Neural progenitor cell (in vitro differentiated cells): ENCODE measurements at regions not wholly inside any gene's neighbourhood (a gene's known extent, or its start where the extent isn't known, plus 50 kb on each side); places are given as distances from the start of the nearest gene placed in this dataset.

Source experiments
- DNase-seq: peaks from one replicate; pipeline ENCODE4 v3.0.0-alpha.2; 2016; ENCODE audit warnings: low spot score
- H2AFZ ChIP-seq: fragments of 200-600 bp; sonication (generic); replicated peaks from 2 replicates; pipeline ENCODE4 v1.6.1; 2016; ENCODE audit warnings: antibody characterized with exemption
- H3F3A ChIP-seq: fragments of 200-600 bp; sonication (generic); 2 replicates; pipeline ENCODE4 v1.6.1; 2016; ENCODE audit warnings: antibody characterized with exemption, low read depth
- H3K27ac ChIP-seq: fragments of 200-600 bp; sonication (generic); 2 replicates; pipeline ENCODE4 v1.5.1; 2016; ENCODE audit warnings: mild to moderate bottlenecking
- H3K27me3 ChIP-seq: fragments of 200-600 bp; sonication (generic); 2 replicates; pipeline ENCODE4 v1.6.1; 2016; ENCODE audit warnings: mild to moderate bottlenecking, moderate library complexity
- H3K36me3 ChIP-seq: fragments of 200-600 bp; sonication (generic); 2 replicates; pipeline ENCODE4 v1.5.1; 2016
- H3K4me1 ChIP-seq: fragments of 200-600 bp; sonication (generic); 2 replicates; pipeline ENCODE4 v1.6.1; 2016; ENCODE audit warnings: mixed run types
- H3K4me2 ChIP-seq: fragments of 200-600 bp; sonication (generic); 2 replicates; pipeline ENCODE4 v1.6.1; 2016
- H3K4me3 ChIP-seq: fragments of 200-600 bp; sonication (generic); 2 replicates; pipeline ENCODE4 v1.5.1; 2016
- H3K79me2 ChIP-seq: fragments of 200-600 bp; sonication (generic); 2 replicates; pipeline ENCODE4 v1.6.1; 2016; ENCODE audit warnings: low read depth
- H3K9ac ChIP-seq: fragments of 200-600 bp; sonication (generic); 2 replicates; pipeline ENCODE4 v1.6.1; 2016
- H3K9me3 ChIP-seq: fragments of 200-600 bp; sonication (generic); 2 replicates; pipeline ENCODE4 v1.5.1; 2016; ENCODE audit warnings: low read depth
- H4K20me1 ChIP-seq: fragments of 200-600 bp; sonication (generic); 2 replicates; pipeline ENCODE4 v1.6.1; 2016; ENCODE audit warnings: low read depth
- H3K27ac Mint-ChIP-seq: 3 replicates; pipeline ENCODE4 v1.8.0; 2021; ENCODE audit warnings: mixed read lengths
- H3K27me3 Mint-ChIP-seq: 2 replicates; pipeline ENCODE4 v1.8.0; 2022; ENCODE audit warnings: low read depth, mild to moderate bottlenecking, inconsistent platforms, moderate library complexity, mixed read lengths; ENCODE audit not compliant: insufficient read depth
- H3K36me3 Mint-ChIP-seq: 3 replicates; pipeline ENCODE4 v1.8.0; 2021; ENCODE audit warnings: mixed read lengths
- H3K4me1 Mint-ChIP-seq: 3 replicates; pipeline ENCODE4 v1.8.0; 2021; ENCODE audit warnings: mixed read lengths
- H3K4me3 Mint-ChIP-seq: 3 replicates; pipeline ENCODE4 v1.8.0; 2021; ENCODE audit warnings: mild to moderate bottlenecking, moderate library complexity, mixed read lengths
- H3K9me3 Mint-ChIP-seq: 3 replicates; pipeline ENCODE4 v1.8.0; 2020; ENCODE audit warnings: mixed read lengths
- EZH2 ChIP-seq: fragments of 200-600 bp; sonication (generic); IDR thresholded peaks from 2 replicates; pipeline ENCODE4 v1.6.1; 2017; ENCODE audit warnings: antibody characterized with exemption, mild to moderate bottlenecking, moderate library complexity
- EZH2phosphoT487 ChIP-seq: fragments of 200-600 bp; sonication (generic); IDR thresholded peaks from 2 replicates; pipeline ENCODE4 v1.6.1; 2017; ENCODE audit warnings: antibody characterized with exemption
- TF ChIP-seq, protein P1 (sequence below): fragments of 200-600 bp; sonication (generic); IDR thresholded peaks from 2 replicates; pipeline ENCODE4 v1.5.1; 2017; ENCODE audit warnings: antibody characterized with exemption, mild to moderate bottlenecking

DNA sequence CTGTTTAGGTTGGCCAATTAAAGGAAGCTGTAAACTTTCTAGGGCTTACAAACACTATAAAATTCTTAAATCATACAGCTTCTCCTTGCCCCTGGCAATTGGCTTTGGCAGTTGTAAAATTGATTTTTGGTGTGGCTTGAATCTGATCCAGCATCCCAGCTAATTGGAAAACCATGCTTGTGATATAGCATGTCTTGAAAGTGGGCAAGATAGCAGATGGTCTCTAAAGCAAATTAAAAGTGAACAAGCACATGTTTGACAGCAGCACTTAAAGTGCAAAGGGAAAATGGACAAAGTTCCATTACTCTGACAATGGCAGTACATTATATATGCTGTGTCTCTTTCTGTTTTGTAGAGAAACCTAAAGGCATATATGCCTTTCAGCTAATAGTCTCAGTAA lies 302.9 kb upstream of the NXPH2 start:
- no peak overlapping the region for H3K4me2 ChIP-seq
- TF ChIP-seq EZH2: no peak
- no peak for TF ChIP-seq EZH2phosphoT487
- TF ChIP-seq, protein P1, sequence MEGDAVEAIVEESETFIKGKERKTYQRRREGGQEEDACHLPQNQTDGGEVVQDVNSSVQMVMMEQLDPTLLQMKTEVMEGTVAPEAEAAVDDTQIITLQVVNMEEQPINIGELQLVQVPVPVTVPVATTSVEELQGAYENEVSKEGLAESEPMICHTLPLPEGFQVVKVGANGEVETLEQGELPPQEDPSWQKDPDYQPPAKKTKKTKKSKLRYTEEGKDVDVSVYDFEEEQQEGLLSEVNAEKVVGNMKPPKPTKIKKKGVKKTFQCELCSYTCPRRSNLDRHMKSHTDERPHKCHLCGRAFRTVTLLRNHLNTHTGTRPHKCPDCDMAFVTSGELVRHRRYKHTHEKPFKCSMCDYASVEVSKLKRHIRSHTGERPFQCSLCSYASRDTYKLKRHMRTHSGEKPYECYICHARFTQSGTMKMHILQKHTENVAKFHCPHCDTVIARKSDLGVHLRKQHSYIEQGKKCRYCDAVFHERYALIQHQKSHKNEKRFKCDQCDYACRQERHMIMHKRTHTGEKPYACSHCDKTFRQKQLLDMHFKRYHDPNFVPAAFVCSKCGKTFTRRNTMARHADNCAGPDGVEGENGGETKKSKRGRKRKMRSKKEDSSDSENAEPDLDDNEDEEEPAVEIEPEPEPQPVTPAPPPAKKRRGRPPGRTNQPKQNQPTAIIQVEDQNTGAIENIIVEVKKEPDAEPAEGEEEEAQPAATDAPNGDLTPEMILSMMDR: no peak
- H4K20me1 ChIP-seq: no peaks in the 10 kb centered on the region
- H3F3A ChIP-seq: no peaks in the 10 kb centered on the region
- no peaks in the 10 kb centered on the region for H3K9me3 ChIP-seq
- Mint-ChIP-seq H3K4me1 (peaks cover 6% of the 10 kb centered on the region), H3K27me3 (peaks cover 2% of the 10 kb centered on the region), H3K4me3 (no peak overlapping the region), H3K9me3 (no peaks in the 10 kb centered on the region), H3K36me3 (no peaks in the 10 kb centered on the region), H3K27ac (no peak overlapping the region)
- H3K27me3 ChIP-seq: no peaks in the 10 kb centered on the region
- H2AFZ ChIP-seq: no peak overlapping the region
- H3K4me3 ChIP-seq: no peak overlapping the region
- H3K27ac ChIP-seq: no peak overlapping the region
- H3K9ac ChIP-seq: no peak overlapping the region
- DNase-seq: no peak
- peaks cover 24% of the 10 kb centered on the region for H3K4me1 ChIP-seq
- H3K79me2 ChIP-seq: no peaks in the 10 kb centered on the region
- H3K36me3 ChIP-seq: no peaks in the 10 kb centered on the region

DNA sequence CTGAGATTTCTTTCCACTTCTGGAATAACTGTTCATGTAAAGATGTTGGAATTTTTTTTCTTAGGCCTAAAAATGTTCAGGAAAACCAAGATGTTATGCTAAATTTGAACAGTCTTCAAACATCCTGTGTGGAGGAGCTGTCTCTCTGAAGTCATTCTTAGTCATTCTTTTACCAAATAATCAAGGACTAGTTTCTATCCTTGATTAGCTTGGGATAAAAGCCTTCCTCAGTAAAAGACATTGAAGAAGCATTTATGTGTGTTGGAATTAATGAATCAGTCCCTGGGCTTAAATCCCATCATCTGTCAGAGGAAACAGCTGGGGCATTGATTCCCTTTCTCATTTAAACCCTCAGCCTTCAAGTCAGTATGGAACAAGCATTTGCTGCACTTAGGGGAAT lies 300.1 kb upstream of the NXPH2 start:
- H3K27ac Mint-ChIP-seq: no peak overlapping the region
- no peak for TF ChIP-seq EZH2phosphoT487
- TF ChIP-seq, protein P1: no peak
- TF ChIP-seq EZH2: no peak
- peaks cover 6% of the 10 kb centered on the region for H3K4me1 Mint-ChIP-seq
- Histone ChIP-seq H3K9me3 (no peaks in the 10 kb centered on the region), H3K9ac (no peak overlapping the region), H3K79me2 (no peaks in the 10 kb centered on the region), H4K20me1 (no peaks in the 10 kb centered on the region), H3F3A (no peaks in the 10 kb centered on the region), H3K4me1 (peaks cover 30% of the 10 kb centered on the region), H3K4me2 (no peak overlapping the region), H3K4me3 (no peak overlapping the region), H3K27me3 (no peaks in the 10 kb centered on the region), H3K27ac (no peak overlapping the region), H2AFZ (no peak overlapping the region), H3K36me3 (no peaks in the 10 kb centered on the region)
- no peak overlapping the region for H3K4me3 Mint-ChIP-seq
- DNase-seq: peak; percentile 3
- H3K27me3 Mint-ChIP-seq: peaks cover 2% of the 10 kb centered on the region
- H3K36me3 Mint-ChIP-seq: no peaks in the 10 kb centered on the region
- no peaks in the 10 kb centered on the region for H3K9me3 Mint-ChIP-seq

DNA sequence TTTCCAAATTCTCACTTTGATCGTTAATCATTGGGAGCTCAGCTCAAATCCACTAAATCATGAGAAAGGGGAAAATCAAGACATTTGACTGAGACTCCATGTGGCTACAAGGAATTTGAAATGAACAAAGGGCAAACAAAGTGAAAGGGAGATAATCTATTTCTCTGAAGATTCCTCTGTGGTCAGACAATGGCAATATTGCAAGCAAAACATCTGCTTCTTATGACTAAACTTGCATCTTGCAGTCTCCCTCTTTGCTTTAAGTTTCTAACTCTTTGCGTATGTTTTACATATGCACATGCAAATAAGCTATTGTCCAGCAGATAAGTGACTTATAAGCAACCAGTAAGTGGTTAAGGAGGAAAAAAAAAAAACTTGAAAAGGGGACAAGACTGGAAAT lies 299.1 kb upstream of the NXPH2 start:
- Histone ChIP-seq H2AFZ (peak overlapping the region; percentile 26), H3K4me3 (no peak overlapping the region), H3F3A (no peaks in the 10 kb centered on the region), H3K27ac (no peak overlapping the region), H3K27me3 (no peaks in the 10 kb centered on the region), H3K4me1 (peaks cover 30% of the 10 kb centered on the region), H4K20me1 (no peaks in the 10 kb centered on the region), H3K4me2 (no peak overlapping the region), H3K9ac (no peak overlapping the region), H3K79me2 (no peaks in the 10 kb centered on the region), H3K36me3 (no peaks in the 10 kb centered on the region), H3K9me3 (no peaks in the 10 kb centered on the region)
- H3K4me3 Mint-ChIP-seq: no peak overlapping the region
- peaks cover 2% of the 10 kb centered on the region for H3K27me3 Mint-ChIP-seq
- no peak for DNase-seq
- no peaks in the 10 kb centered on the region for H3K36me3 Mint-ChIP-seq
- peaks cover 6% of the 10 kb centered on the region for H3K4me1 Mint-ChIP-seq
- TF ChIP-seq, protein P1: no peak
- TF ChIP-seq EZH2 (no peak), EZH2phosphoT487 (no peak)
- H3K9me3 Mint-ChIP-seq: no peaks in the 10 kb centered on the region
- no peak overlapping the region for H3K27ac Mint-ChIP-seq

DNA sequence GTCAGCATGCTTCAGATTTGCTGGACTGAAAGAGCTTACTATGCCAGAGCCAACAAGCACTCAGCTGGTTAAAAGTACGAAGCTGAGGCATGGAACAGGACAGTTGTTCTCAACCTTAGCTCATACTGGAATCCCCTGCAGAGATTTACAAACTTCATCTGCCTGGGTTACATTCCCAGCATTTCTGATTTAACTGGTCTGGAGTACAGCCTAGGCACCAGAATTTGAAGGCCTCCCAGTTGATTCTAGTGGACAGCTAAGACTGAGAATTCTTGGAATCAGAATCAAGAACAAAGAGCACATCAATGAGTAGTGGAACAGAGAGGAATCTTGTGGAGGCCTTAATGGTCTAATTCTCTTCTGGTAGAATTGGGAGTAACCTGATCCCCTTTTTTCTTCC lies 298.2 kb upstream of the NXPH2 start:
- no peaks in the 10 kb centered on the region for H3F3A ChIP-seq
- H3K27me3 Mint-ChIP-seq: peaks cover 2% of the 10 kb centered on the region
- H2AFZ ChIP-seq: peak overlapping the region; percentile 81
- H3K79me2 ChIP-seq: no peaks in the 10 kb centered on the region
- no peak overlapping the region for H3K4me3 Mint-ChIP-seq
- TF ChIP-seq EZH2phosphoT487 (no peak), EZH2 (no peak)
- TF ChIP-seq, protein P1: no peak
- peaks cover 30% of the 10 kb centered on the region for H3K4me1 ChIP-seq
- no peaks in the 10 kb centered on the region for H3K27me3 ChIP-seq
- H3K9me3 ChIP-seq: no peaks in the 10 kb centered on the region
- no peaks in the 10 kb centered on the region for H3K9me3 Mint-ChIP-seq
- no peaks in the 10 kb centered on the region for H4K20me1 ChIP-seq
- no peaks in the 10 kb centered on the region for H3K36me3 ChIP-seq
- H3K9ac ChIP-seq: no peak overlapping the region
- H3K36me3 Mint-ChIP-seq: no peaks in the 10 kb centered on the region
- peak overlapping the region; percentile 9 for H3K27ac ChIP-seq
- peaks cover 6% of the 10 kb centered on the region for H3K4me1 Mint-ChIP-seq
- no peak overlapping the region for H3K4me2 ChIP-seq
- peak; percentile 38 for DNase-seq
- no peak overlapping the region for H3K27ac Mint-ChIP-seq
- no peak overlapping the region for H3K4me3 ChIP-seq
